A673 (cell line): ENCODE measurements at regions not wholly inside any gene's neighbourhood (a gene's known extent, or its start where the extent isn't known, plus 50 kb on each side); places are given as distances from the start of the nearest gene placed in this dataset.

Experiments
- BruUV-seq: library from RNA; stranded (reverse); fragments of 400-500 nt; replicated peaks from 2 replicates; lab custom pipeline; 2021; lab: Mats Ljungman, UMichigan
- CTCF ChIA-PET: fragments of 300-600 bp; sonication (Branson Sonifier 250); formaldehyde crosslinking; loops from one replicate; lab custom pipeline; 2022; ENCODE audit warnings: antibody characterized with exemption; lab: Charles Lee
- POLR2A ChIA-PET: fragments of 300-600 bp; sonication (Branson Sonifier 250); formaldehyde crosslinking; loops from one replicate; lab custom pipeline; 2022; ENCODE audit warnings: antibody characterized with exemption; ENCODE audit not compliant: low non-redundant PET; lab: Charles Lee
- DNase-seq: peaks from one replicate; pipeline ENCODE4 v3.0.0-alpha.2; 2015; ENCODE audit warnings: low spot score
- H3K27ac ChIP-seq: fragments of 200-600 bp; sonication (generic); 2 replicates; pipeline ENCODE4 v1.5.1; 2016; ENCODE audit warnings: mixed run types, low read depth, mild to moderate bottlenecking, mixed read lengths, antibody characterized with exemption, low read length; ENCODE audit not compliant: poor library complexity, severe bottlenecking
- H3K27me3 ChIP-seq: fragments of 200-600 bp; sonication (generic); replicated peaks from 2 replicates; pipeline ENCODE4 v1.6.1; 2017; ENCODE audit warnings: mixed run types, low read depth, mild to moderate bottlenecking, mixed read lengths, antibody characterized with exemption, low read length; ENCODE audit not compliant: insufficient read depth, poor library complexity
- H3K36me3 ChIP-seq: fragments of 200-600 bp; sonication (generic); 2 replicates; pipeline ENCODE4 v1.6.1; 2016; ENCODE audit warnings: mixed run types, mild to moderate bottlenecking, mixed read lengths, antibody characterized with exemption, low read length; ENCODE audit not compliant: insufficient read depth, poor library complexity, severe bottlenecking
- H3K4me1 ChIP-seq: fragments of 200-600 bp; sonication (generic); 2 replicates; pipeline ENCODE4 v1.6.1; 2017; ENCODE audit warnings: mixed run types, mild to moderate bottlenecking, mixed read lengths, antibody characterized with exemption, low read length; ENCODE audit not compliant: insufficient read depth, poor library complexity, severe bottlenecking
- H3K4me3 ChIP-seq: fragments of 200-600 bp; sonication (generic); 2 replicates; pipeline ENCODE4 v1.5.1; 2016; ENCODE audit warnings: low read depth, mixed run types, mild to moderate bottlenecking, mixed read lengths, low read length; ENCODE audit not compliant: poor library complexity, severe bottlenecking
- H3K9me3 ChIP-seq: fragments of 200-600 bp; sonication (generic); 2 replicates; pipeline ENCODE4 v1.6.1; 2016; ENCODE audit warnings: mixed run types, low read depth, mild to moderate bottlenecking, mixed read lengths, antibody characterized with exemption, low read length; ENCODE audit not compliant: poor library complexity, severe bottlenecking
- EZH2 ChIP-seq: fragments of 200-600 bp; sonication (generic); IDR thresholded peaks from 2 replicates; pipeline ENCODE4 v1.6.1; 2017; ENCODE audit warnings: borderline replicate concordance, low read depth, mild to moderate bottlenecking, mixed read lengths, antibody characterized with exemption, low read length; ENCODE audit not compliant: poor library complexity, severe bottlenecking
- intact Hi-C: fragments of 100-400 bp; cut with micrococcal nuclease; formaldehyde crosslinking; loops from one replicate; pipeline ENCODE4 v1.10.0; 2022; ENCODE audit not compliant: unreplicated experiment
- TF ChIP-seq, protein P1 (sequence below): fragments of 300-800, 200-600 bp; sonication (generic); conservative IDR thresholded peaks from 2 replicates; pipeline ENCODE4 v1.5.1; 2017; ENCODE audit warnings: low read depth, mild to moderate bottlenecking, antibody characterized with exemption, low read length, moderate library complexity, mixed read lengths

DNA sequence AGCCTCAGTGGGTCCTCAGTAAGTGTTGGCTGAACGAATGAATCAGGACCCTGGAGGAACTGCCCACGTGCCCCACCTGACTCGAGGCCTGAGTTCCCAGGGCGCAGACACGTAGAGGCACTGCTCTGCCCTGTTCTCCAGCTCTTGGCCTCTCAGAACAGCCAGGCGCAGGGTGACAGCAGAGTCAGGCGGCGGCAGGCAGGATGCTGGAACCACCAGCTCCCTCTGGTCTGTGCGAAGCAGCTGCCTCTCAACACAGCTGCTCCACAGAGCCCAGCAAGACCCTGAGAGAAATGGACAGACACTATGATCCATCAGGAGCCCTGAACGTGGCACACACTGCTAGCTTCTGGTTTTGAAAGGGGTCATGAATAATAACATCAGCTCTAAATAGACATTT is 53.1 kb upstream of the BCO1 start:
- CTCF ChIA-PET = no interaction called here
- H3K27me3 ChIP-seq = no peaks in the 10 kb centered on the region
- intact Hi-C loops = no loop called here
- no peaks in the 10 kb centered on the region for H3K9me3 ChIP-seq
- no peak for DNase-seq
- TF ChIP-seq, protein P1, sequence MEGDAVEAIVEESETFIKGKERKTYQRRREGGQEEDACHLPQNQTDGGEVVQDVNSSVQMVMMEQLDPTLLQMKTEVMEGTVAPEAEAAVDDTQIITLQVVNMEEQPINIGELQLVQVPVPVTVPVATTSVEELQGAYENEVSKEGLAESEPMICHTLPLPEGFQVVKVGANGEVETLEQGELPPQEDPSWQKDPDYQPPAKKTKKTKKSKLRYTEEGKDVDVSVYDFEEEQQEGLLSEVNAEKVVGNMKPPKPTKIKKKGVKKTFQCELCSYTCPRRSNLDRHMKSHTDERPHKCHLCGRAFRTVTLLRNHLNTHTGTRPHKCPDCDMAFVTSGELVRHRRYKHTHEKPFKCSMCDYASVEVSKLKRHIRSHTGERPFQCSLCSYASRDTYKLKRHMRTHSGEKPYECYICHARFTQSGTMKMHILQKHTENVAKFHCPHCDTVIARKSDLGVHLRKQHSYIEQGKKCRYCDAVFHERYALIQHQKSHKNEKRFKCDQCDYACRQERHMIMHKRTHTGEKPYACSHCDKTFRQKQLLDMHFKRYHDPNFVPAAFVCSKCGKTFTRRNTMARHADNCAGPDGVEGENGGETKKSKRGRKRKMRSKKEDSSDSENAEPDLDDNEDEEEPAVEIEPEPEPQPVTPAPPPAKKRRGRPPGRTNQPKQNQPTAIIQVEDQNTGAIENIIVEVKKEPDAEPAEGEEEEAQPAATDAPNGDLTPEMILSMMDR = no peak
- no peak for TF ChIP-seq EZH2
- no peak overlapping the region for H3K27ac ChIP-seq
- POLR2A ChIA-PET = no interaction called here
- no peak overlapping the region for H3K4me3 ChIP-seq
- no peaks in the 10 kb centered on the region for H3K36me3 ChIP-seq
- no TSS peak for BruUV-seq
- H3K4me1 ChIP-seq = peaks cover 7% of the 10 kb centered on the region

DNA sequence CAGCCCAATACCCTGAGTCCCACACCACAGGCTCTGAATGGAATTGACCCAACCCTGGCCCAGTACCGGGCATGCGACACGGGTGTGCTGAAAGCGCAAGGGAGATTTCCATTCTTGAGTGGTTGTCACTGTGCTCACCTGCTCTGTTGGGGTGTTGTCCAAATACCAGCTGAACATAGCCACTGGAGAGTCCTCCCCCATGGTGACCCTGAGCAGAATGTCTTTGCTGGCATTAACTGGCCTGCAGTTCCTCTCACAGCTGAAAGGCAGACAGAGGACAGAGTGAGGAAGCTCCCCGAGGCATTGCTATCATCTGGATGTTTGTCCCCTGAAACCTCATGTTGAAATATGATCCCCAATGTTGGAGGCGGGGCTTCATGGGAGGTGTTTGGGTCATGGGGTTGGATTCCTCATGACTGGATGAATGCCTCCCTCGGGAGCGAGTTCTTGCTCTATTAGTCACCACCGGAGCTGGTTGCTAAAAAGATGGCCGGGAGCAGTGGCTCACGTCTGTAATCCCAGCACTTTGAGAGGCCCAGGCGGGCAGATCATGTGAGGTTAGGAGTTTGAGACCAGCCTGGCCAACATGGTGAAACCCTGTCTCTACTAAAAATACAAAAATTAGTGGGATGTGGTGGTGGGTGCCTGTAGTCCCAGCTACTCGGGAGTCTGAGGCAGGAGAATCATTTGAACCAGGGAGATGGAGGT is 57.3 kb upstream of the BCO1 start:
- no peak for TF ChIP-seq EZH2
- TF ChIP-seq, protein P1 = no peak
- no TSS peak for BruUV-seq
- Histone ChIP-seq H3K36me3 (no peaks in the 10 kb centered on the region), H3K27me3 (no peaks in the 10 kb centered on the region), H3K9me3 (no peaks in the 10 kb centered on the region), H3K4me1 (peaks cover 7% of the 10 kb centered on the region), H3K4me3 (no peak overlapping the region), H3K27ac (peak overlapping the region; percentile 16)
- intact Hi-C loops = no loop called here
- ChIA-PET POLR2A (no interaction called here), CTCF (no interaction called here)
- peak; percentile 97 for DNase-seq

DNA sequence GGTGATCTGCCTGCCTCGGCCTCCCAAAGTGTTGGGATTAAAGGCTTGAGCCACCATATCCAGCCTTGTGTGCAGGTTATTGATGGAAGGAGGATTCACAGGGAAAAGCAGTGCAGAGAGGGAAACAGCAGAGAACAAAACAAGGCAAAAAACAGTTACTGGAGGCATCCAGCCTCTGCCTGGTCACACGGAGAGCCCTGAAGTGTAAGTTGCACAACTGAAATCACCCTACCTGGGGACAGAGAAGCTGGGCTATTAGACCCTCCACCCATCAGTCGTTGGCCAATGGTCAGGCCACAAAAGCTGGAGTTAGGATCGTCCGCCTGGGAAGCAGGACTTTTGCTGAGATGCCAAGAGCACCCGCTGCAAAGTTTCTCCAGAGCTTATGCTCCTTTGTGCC is 57.9 kb upstream of the BCO1 start:
- intact Hi-C loops = no loop called here
- POLR2A ChIA-PET = no interaction called here
- no peaks in the 10 kb centered on the region for H3K27me3 ChIP-seq
- no peaks in the 10 kb centered on the region for H3K36me3 ChIP-seq
- H3K9me3 ChIP-seq = no peaks in the 10 kb centered on the region
- BruUV-seq = no TSS peak
- H3K4me3 ChIP-seq = no peak overlapping the region
- CTCF ChIA-PET = no interaction called here
- H3K27ac ChIP-seq = no peak overlapping the region
- TF ChIP-seq, protein P1 = no peak
- TF ChIP-seq EZH2 = no peak
- DNase-seq = no peak
- peaks cover 7% of the 10 kb centered on the region for H3K4me1 ChIP-seq
